ENCODE measurements at regions not wholly inside any gene's neighbourhood (a gene's known extent, or its start where the extent isn't known, plus 50 kb on each side); places are given as distances from the start of the nearest gene placed in this dataset.

DNA sequence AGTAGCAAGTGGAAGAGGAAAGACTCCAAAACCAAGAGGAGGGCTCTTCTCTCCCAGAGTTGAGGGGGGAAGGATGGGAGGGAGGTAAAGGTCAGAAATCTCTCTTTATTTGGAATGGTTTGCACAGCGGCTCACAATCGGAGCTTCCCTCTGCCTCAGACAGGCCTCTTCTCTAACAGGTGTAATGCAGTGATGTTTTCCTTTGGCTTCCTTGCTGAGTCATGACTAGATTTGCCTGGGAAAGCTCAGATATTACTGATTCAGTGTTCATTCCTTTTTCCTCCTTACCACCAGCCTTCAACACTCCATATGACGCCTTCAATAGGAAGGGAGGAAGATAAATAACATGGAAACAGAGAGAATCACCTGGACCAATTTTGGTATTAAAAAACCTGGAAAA, 136.6 kb downstream of the RNF152 start:
- DNase-seq: no peak

DNA sequence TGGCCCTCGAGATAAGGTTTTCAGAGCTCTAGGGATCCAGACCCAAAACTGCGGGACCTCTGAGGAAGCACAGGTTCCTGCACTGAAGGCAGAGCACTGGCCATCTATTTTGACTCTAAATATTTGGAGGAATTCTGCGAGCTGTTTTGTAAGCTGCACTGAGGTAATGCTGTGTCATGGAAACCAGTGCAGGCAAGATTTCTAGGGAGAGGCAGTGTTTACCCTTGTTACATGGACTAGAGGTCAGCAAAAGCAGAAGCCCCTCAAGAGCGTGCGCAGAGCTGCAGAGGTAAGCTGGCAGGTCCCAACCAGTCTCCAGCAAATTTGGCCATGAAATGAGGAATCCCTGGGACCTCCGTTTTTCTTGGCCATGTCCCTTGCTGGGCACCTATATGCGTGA, 137.3 kb downstream of the RNF152 start:
- no peak for DNase-seq

DNA sequence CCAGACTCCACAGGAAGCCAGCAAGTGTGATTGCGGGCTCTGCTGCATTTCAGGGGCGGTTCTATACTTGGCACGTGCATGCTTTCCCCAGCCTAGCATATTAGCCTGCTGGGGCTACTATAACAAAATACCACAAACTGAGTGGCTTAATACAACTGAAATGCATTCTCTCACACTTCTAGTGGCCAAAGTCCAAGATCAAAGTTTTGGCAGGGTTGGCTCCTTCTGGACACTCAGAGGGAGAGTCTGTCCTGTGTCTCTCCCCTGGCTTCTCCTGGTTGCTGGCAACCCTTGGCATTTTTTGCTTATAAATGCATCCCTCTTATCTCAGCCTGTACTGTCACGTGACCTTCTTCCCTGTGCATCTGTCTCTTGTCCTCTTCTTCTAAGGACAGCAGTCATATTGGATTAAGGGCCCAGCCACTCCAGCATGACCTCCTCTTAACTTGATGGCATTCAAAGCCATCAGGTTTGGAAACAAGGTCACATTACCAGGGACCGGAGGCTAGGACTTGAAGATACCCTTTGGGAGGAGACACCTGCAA, 138.7 kb downstream of the RNF152 start:
- no peak for DNase-seq

DNA sequence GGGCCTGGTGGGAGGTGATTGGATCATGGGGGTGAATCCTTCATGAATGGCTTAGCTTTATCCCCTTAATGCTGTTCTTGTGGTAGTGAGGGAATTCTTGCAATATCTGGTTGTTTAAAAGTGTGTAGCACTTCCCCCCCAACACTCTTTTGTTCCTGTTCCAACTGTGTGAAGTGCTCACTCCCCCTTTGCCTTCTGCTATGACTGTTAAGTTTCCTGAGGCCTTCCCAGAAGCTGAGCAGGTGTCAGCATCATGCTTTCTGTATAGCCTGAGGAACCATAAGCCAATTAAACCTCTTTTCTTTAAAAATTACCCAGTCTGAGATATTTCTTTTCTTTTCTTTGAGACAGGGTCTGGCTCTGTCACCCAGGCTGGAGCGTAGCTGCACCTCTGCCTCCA, 139.4 kb downstream of the RNF152 start:
- DNase-seq: no peak

DNA sequence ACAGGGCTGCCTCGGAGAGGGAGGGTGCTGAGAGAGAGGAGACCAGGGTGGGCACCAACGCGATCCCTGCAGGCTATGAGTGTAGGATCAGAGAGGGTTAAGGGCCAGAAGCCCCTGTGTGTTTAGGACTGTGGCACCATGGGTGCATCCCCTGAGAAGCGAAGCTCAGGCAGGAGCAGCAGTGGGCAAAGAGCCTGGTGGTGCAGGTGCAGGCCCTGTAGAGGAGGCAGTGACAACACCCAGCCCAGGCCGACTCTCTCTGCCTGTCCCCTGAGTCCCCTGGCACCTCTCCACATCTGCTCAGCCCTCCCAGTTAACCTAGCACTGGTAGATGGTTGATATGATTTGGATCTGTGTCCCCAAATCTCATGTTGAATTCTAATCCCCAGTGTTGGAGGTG, 139.8 kb downstream of the RNF152 start:
- no peak for DNase-seq

DNA sequence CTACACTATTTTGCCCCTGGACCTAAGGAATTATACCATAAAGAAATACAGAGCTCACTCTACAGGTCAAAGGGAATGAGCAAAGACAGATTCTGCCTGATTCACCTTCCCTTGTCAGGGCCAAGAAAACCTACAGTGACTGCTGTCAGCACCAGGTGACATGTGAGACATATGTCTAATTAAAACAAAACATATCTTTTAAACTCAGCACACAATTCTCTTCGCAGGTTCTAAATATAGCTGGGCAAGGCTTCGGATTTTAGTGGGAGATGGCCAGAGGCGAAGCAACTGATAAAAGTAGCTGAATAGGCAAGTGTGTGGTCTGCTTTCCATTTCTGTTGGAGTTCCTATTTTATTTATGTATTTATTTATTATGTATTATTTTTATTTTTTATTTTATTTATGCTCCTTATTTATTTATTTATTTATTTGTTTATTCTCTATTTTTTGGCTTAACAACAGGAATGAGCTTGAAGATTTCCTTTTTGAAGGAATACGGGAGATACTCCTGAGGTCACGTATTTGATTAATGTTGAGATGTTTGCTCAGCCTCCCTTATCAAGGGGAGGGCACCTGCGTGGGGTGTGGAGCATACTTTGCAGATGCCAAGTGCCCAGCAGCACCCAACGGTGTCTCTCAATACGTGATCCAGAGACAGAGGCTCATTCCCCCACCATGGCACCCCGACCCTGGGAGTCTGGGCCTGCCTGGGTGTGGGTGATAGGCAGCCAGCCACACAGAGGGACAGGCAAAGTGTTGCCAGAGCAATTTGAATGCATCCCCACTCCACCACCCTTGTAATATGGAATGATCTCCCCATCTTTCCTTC, 141.8 kb downstream of the RNF152 start:
- no peak for DNase-seq

DNA sequence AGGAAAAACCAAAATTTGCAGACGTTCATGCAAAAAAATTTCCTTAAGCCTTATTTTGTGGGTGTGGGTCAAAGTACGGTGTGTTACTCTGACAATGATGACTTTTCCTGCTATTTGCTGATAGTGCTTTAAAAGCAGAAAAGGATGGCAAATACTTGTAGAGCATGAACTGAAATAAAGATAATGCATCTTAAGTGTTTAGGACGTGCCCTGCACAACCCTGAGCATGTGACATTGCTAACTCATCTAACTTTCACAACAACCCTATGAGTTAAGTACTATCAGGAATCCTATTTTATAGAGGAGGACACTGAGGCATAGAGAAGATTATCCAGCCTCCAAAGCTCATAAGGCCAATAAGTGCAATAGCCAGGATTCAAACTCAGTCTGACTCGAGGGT, 143.3 kb downstream of the RNF152 start:
- DNase-seq: no peak

DNA sequence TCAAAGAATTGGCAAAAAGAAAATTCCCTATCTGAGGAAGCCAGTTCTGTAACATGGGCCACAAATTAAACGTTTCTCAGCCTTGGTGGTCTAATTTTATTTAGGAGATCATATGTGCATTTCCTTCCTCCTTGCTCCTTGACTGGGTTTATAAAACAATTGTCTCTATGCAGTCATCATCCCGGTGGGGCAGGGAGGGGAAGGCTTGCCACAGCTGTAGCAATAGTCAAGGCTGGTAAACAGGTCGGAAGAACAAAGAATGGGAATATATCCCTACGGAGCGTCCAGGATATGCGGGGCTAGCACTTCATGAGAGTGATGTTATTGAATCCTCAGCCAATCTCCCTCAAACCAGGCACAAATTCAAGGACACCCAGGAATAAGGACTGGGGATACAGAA, 143.8 kb downstream of the RNF152 start:
- no peak for DNase-seq

DNA sequence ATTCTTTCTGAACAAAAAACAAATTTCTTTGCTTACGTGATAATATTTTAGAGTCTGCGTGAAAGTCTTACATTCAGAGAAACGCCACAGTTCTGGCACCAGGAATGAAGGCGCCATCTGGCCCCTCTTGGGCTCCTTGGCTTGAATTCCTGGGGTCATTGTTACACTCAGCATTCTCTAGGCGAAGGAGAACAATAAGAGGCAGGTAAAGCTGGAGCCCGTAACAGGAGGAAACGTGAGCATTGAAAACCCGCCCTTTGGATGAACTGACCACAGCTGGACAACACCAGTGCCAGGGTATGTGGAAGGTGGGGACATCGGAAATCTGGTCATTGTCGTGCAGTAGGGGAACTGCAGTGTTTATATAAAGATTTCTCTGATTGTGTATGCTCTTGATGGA, 144.8 kb downstream of the RNF152 start:
- no peak for DNase-seq

DNA sequence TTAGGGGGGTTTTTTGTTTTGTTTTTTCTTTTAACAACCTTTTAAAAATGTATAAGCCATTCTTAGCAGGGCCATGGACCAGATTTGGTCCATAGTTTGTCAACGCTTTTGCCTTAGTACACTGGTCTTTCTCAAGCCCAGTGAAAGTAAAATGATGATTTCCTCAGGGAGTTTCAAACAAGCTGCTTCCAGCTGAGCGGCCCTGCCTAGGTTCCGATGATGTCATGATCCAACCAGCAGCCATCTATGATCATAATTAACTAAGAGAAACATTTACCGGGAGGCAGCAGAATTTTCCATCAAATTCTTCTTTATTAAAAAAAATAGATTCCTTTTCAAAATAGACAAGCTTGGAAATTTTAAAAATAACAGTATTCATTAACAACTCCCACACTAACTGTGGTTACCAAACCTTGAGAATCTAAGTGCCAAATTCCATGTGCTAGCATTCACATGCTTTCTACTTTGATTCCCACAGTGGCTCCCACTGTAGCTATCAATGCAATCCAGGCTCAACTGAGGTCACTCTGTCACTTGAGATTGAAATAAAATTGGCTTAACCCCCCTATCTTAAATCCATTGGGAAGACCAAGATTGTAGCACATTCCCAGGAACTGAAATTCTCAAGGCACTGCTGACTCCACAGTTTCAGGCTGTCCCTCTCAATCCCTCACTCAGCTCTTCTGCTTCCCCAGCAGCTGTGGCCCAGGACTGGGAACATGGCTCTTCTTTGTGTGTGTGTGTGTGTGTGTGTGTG, 148.9 kb downstream of the RNF152 start:
- DNase-seq: no peak

DNA sequence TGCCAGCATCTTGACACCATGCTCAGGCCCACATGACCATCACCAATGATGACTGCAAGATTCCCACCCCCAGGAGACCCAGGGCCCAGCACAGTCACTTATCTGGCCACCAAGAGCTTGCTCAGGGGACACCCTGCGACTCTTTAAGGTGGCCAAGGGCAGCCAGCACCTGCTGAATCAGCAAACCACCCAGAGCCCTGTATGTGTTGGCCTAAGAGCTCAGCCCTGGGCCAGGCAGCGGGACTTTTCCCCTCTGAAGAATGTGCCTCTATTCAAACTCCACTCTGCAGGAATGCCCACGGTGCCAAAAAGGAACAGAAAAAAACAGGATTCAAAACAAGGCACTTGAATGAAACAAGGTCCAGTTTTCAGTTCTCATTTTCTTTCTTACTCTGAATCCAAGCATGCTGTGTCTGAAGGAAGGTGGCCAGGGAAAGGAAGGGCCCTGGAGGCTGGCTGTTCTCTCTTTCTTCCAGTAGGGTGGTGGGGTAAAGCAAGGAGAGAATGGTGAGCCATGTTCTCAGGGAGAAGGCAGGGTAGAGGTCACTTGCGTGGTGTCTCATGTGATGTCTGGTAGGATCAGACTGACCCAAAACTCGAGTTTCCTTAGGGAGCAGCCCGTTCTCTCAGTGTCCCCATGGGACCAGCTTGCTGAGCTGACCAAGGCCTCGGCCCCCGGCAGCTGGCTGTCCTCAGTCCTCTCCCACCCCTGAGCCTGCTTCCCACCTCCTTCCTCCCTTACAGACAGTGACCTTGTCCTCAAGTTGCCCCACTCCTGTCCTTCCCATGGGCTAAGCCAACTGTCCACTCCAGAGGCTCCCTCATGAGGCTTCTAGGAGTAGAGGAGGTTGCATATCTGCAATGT, 150.0 kb downstream of the RNF152 start:
- no peak for DNase-seq

DNA sequence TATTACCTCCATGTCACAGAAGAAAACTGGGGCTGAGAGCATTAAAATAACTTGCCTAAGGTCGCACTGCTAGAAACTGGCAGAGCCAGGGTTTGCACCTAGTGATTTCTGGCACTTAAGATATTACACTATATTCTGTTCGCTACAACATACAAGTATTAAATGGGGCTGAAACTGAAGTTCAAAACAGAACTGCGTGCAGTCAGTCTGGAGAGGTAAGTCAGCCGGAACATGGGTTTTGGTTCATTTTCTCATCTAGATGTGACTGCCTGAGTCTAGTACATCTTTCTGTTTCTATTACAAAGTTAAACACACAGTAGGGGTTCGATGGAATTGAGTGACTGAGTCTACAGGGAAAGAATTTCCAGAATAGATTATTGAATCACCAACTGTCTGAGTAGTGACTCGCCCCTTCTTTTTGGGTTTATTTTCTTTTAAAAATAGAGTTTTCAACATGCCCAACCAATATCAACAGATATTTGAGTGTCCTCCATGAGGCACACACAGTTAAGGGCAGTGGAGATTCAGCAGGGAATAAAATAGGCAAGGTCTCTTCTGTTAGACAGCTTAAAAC, 150.8 kb downstream of the RNF152 start:
- DNase-seq: no peak

DNA sequence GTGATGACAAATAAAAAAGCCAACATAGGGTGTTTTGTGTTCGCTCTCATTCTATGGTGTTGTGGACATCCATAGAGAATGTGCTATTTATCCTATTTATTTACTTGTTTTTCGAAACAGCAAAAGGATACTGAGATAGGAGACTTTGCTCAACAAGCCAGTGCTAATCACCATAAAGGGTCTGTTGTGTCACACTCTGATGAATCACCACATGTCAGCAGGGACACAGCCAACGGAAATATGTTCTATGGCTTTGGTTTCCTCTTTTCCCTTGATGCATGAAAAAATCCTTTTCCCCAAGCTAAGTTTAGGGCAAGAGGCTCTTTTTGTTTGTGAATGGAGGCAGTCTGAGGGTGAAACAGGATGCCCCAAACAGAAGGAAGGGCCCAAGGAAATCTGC, 154.3 kb downstream of the RNF152 start:
- peak in 1 of 2 donors; percentile 39 for DNase-seq

DNA sequence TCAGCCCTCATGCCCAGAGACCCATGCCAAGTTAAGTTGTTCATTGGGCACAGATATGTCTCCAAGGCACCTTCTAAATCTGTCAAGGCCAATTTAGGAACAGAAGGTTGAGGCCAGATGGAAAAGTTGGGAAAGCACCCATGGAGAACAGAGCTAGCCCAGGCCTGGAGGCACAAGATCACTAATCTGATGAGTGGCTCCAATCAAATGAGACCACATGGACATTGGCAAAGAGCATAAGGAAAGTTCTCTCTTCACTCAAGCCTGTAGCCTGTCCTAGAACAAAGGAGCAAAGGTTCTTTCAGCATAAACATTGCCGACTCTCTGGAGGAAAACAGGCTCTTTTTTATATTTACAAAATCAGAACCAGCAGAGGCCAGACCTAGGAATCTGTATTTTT, 154.8 kb downstream of the RNF152 start:
- DNase-seq: no peak

DNA sequence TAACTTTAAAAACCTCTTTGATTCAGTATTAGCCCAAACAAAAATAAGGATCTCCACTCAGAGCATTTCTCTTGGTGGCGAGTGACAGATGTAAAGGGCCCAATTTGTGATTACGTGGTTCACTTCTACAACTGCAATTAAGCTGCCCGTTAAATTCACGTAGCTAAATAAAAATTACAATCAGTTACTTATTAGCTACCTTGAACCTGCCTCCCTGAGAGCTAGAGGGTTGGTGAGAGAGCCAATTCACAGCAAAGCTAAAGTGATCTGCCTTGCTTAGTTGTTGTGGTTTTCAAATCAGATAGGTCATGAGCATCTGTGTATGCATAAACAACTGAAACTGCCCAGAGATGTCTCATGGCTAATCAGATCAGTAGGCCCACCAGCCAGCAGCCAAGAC, 156.7 kb downstream of the RNF152 start:
- DNase-seq: no peak

DNA sequence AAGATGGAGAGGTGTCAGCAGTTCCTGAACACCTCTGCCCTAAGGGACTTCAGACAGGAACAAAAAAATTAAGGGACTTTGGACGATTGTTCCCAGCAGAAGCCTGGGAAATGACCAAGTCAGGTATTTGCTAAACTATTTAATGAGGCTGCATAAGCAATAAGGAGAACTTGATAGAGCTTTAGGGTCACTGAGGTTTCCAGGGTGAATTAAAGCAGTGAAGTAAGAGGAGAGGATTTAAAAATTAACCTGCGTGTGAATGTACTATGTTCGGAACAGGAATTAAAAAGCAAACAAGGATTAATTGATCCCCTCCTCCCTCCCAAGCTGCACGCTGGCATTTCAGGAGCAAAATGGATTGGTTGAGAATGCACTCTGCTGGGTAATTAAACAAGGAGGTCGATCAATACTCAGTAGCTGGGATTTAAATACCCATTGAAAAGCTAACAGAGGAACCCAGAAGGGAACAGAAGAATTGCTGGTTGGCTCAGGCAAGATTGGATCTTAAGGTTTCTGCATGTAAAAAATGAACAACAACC, 157.2 kb downstream of the RNF152 start:
- DNase-seq: no peak

DNA sequence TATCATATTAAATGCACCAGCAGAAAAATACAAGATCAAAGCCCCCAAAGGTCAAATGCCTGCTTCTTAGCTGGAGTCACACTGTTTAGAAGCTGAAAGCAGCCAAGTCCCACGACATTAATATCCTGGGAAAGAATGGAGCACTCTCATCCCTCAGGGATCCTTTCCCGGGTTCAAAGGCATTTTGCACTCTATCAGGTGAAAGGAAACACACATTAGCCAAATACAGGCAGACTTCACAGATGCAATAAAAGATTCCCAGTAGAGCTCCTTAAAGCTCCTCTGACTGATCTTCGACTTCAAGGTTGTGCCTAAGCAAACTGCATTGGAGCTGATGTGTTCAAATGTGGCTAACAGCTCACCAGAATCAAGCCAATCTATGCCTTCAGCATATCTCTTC, 158.4 kb downstream of the RNF152 start:
- no peak for DNase-seq

DNA sequence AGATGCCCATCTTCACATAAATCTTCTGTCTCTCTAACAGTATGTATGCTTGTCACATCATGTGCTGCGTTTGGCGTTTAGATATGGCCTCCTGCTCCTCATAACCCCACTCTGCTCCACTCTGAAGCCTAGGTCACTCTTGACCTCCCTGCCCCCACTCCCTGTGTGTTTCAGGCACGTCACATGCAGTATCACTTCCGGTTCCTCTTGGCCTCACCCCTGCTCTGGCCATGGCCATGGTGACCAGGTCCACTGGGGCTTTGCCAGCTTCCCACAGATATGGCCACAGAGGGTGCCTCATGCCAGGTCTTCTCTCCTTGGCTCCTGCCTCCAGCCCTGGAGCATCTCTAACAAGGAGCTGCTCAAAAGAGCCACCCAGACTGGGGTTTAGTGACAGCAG, 160.0 kb downstream of the RNF152 start:
- DNase-seq: peak in 1 of 2 donors; percentile 64

DNA sequence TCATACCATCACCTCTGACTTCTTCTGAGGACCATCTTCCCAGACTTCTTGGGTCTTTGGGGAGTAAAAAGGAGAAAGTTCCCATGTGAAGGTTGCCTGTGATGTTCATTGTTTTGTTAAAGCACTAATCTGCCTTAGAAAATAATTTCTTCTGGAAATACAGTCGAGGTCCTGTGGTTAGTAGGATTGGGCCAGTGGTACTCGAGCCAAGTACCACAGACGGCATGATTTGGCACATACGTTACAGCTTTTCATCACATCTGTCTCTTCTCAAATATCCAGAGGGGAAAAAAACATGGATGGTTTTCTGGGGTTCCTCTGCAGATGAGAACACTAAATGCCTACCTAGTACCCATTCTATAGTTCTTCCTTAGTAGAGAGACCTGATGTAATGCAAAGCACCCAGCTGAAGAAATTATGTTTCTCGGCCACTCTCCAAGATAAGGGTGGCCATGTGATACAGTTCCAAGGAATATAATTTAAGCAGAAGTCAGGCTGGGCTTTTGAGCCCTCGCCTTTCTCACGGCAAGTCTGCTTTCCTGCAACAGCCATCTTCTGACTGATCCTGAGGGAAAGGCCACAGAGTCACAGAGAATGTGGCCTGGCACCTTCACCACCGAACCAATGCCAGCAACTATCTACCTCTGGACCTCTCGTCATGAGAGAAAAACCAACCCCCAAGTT, 161.0 kb downstream of the RNF152 start:
- DNase-seq: no peak

DNA sequence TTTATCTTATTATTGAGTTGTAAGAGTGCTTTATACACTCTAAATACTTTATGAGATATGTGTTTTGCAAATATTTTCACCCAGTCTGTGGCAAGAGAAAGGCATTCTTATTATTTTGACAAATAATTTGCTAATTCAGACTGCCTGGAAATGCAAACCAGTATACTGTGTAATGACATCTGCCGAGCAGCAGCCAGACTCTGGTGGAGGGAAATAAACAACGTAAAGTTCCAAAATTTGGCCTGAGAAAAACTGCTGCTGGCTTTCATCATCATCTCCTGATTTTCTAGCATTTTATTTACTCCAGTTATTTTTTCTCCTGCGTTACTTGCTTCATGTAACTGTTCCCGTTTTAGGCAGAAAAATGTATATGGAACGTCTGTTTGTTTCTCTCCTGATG, 161.6 kb downstream of the RNF152 start:
- no peak for DNase-seq

DNA sequence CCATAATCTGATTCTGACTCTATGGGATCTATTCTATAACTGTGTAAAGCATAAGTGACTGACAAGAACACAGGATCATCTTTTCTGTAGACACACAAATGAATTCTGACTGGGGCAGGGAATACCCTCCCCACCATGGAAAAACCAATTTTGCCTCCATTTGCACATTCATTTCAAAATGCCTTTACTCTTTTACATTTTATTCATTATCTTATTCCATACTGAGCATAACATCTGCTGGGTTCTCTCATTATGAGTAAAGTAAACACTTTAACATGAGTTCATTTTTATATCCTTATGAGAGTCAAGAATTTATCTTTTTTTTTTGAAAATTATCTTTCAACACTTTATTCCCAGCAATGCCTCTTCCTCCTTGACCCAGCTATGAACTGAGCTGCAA, 163.5 kb downstream of the RNF152 start:
- DNase-seq: no peak
